GM21526 (cell line): ENCODE measurements at regions not wholly inside any gene's neighbourhood (a gene's known extent, or its start where the extent isn't known, plus 50 kb on each side); places are given as distances from the start of the nearest gene placed in this dataset.

Source experiments
- ATAC-seq: cut with Tn5 transposase; IDR thresholded peaks from one replicate; pipeline ENCODE4 v1.9.1; 2021; ENCODE audit warnings: moderate library complexity; ENCODE audit not compliant: unreplicated experiment, low FRiP score

DNA sequence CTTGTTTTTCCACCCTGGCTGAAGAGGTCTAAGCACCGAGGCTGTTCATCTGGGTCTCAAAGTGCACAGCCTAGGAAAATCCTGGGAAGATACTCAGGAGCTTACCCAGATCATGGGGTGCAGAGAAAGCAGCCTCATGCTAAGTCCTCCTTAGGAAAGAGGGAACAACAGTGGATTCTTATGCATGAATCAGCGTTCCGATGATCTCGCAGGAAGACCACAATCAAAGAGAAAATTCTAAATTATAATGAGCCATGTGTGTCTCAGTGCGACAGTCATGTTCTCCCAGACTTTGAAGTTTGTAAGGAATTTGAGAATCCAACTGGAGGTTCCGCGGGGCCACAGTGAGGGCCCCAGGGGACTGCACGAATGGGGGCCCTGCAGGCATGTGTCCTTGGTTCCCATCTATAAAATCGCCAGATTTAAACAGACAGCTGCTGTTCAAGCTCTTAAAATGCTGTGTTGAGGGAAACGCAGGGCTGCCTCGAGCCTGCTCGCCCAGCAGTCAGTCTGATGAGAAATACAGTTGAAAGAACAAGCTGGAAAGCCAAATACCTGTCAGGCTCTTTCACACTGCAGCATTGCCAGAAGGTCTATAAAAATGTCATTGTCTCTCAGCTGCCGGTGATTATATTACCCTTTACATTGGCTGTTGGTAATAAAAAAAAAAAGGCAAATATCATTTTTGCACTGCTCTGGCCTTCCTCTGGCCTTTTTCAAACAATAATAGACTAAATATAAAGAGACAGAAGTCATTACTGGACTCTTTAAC, 152.1 kb downstream of the PMP22 start:
- ATAC-seq: no peak

GRCh38 chr17:15109608-15110007, 155.5 kb downstream of the PMP22 start:
- ATAC-seq: no peak

GRCh38 chr17:15108992-15109391, 156.1 kb downstream of the PMP22 start:
- no peak for ATAC-seq

- no peak for ATAC-seq
Measured at GRCh38 chr17:15106540-15106939, 158.6 kb downstream of the PMP22 start.

GRCh38 chr17:15103785-15104184, 161.3 kb downstream of the PMP22 start:
- ATAC-seq: no peak

GRCh38 chr17:15101175-15101574, 164.0 kb downstream of the PMP22 start:
- ATAC-seq: no peak

GRCh38 chr17:15096511-15096910, 168.6 kb downstream of the PMP22 start:
- no peak for ATAC-seq

DNA sequence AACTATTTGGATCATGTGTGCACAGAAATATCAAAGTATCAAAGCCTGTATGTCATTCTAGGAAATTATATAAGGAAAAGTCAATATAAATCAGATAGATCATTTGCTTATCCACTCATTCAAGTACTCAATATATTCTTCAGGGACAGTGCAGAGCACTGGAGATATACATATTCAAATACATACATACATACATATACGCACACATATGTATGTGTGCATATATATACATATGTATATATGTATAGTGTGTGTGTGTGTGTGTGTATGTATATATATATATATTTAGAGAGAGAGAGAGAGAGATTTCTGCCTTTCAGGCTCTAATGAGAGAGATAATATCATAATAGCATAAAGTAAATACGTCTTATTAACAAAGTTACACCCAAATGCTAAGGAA, 169.2 kb downstream of the PMP22 start:
- no peak for ATAC-seq

- ATAC-seq: no peak
Measured at GRCh38 chr17:15092762-15093161, 172.4 kb downstream of the PMP22 start.

- ATAC-seq: no peak
Measured at GRCh38 chr17:15092261-15092660, 172.9 kb downstream of the PMP22 start.

- no peak for ATAC-seq
Measured at GRCh38 chr17:15091825-15092224, 173.3 kb downstream of the PMP22 start.

DNA sequence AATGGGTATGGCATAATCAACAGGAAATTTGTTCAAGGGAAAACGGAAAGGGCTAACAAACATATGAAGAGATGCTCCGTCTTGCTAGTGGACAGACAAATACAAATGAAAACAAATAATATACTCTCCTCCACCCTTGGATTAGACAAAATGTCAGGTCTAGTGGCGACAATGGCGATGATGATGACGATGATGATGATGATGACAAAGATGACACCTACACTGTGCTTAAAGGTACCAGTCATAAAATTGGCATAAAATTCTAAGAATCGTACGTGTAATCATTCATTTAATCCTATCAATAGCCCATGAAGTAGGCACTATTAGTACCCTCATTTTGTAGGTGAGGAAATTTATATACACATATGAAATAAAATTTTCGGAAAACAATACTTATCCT, 174.6 kb downstream of the PMP22 start:
- no peak for ATAC-seq

- no peak for ATAC-seq
Measured at GRCh38 chr17:15087946-15088345, 177.2 kb downstream of the PMP22 start.

DNA sequence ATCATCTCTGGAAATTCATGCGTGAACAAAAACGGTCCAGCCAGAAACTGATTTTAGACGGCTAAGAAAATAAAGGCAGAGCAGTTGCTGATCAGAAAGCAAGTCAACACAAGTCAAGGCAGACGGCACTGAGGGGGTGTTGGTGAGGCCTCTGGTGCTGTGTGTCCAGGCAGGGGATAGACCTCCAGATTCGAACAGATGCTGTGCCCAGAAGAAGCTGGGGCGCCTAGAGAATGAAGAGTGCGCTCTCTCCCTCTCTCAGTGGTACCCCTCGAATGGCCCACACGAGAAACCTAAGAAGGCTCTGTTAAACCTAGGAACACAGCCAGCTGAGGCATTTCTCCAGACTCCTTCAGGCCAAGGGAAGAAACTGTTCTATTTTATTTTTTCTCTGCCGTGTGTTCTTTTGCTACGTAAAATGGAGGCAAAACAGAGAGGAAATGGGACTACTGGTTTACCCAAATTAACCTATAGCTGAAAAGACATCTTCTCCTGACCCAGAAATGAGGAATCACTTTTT, 178.3 kb downstream of the PMP22 start:
- ATAC-seq: no peak

DNA sequence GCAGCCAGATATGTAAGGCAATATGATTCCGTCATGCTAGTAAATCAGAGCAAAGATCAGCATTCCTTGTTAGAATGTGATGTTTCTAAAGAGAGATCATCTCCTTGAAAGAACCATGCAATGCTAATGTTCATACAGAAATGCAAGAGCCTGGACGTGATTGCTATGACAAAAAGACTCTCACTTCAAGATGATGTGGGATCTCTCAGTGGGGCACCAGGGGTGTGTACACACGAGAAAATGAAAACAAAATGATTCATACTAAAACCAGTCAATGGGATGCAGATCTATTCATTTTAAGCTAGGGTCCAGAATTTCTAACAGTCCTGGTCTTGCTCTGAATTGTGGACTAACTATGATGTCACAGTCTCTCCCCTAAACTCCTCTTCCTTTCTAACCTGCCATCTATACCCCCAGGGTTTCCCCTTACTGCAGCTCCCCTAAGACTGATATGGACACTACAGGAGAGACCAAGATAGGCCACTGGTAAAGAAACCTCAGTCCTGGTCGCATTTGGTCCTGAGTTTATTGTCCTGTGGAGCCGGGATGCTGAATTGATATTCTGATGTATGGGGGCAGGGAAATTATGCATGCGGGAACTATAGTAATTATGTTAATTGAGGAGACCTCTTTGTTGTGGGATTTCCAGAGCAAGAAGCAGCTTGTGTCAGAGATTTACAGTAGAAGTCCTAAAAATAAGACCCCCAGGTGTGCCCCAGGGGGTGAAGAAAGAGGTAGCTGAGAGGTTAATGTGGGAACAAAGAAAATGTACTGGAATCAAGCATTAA, 179.0 kb downstream of the PMP22 start:
- ATAC-seq: no peak

DNA sequence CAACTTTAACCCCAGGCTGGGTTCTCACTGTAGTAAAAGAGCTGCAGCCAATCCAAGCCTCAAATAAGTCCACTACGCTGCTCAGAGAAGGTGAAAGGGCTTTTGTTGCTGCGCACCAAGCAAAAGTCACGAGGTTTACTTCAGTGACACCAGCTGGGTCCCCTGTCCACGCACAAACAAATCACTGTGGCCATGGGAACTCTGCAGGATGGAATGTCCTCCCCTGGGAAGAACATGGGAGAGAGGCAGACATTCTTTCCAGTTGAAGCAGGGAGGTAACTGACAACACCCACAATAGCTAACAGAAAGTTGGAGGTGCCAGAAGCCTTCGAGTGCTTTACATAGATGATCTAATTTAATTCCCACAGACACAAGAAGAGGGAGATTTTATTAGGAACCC, 181.9 kb downstream of the PMP22 start:
- ATAC-seq: no peak

GRCh38 chr17:15081008-15081407, 184.1 kb downstream of the PMP22 start:
- ATAC-seq: no peak

DNA sequence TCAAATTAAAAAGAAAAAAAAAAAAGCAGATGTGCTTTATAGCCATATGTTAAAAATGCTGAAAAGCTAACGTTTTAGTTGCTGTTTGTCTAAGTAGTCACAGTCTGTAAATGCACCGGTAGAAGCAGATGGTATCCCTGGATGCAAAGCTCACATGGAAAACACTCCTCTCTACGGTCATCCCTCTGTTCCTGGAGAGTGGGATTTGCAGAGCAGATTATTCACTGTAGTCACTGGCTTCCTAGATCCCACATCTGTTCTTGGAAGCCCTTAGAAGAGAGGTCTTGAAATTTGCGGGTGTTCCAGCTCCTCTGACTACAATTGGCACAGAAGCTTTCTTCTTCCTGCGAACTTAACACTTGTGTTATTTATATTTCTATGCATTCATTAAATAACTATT, 186.6 kb downstream of the PMP22 start:
- ATAC-seq: no peak

GRCh38 chr17:15076991-15077663, 188.0 kb downstream of the PMP22 start:
- ATAC-seq: no peak

- ATAC-seq: no peak
Measured at GRCh38 chr17:15051933-15052332, 213.2 kb downstream of the PMP22 start.

DNA sequence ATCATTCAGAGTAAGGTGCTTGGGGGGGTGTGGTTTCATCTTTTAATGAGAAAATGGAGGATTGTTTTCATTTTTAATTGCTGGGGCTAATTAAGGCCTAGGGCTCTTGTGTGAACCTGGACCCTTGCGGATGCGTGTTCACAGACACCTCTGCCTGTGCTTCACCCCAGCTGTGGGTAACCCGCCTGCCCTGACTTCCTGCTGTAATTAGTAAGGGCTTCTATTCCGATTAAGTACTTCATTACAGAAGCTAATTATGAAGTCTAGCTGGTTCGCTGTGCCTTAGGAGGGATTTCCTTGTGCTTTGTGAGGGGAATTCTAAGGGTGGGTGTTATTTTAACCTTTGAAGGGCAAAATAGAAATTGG, 215.3 kb downstream of the PMP22 start:
- no peak for ATAC-seq
